HFFc6 (cell line): ENCODE measurements at regions not wholly inside any gene's neighbourhood (a gene's known extent, or its start where the extent isn't known, plus 50 kb on each side); places are given as distances from the start of the nearest gene placed in this dataset.
"Not testable (repeated sequence)": the region's sequence is repeated elsewhere in the genome, so short reads cannot be mapped to it uniquely, and the experiment has no call there.

Source experiments
- DNase-seq: peaks from one replicate; pipeline ENCODE4 v3.0.0-alpha.2; 2018
- H3K27ac Mint-ChIP-seq: 2 replicates; pipeline ENCODE4 v1.8.0; 2020; ENCODE audit warnings: mild to moderate bottlenecking, mixed read lengths
- H3K27me3 Mint-ChIP-seq: 2 replicates; pipeline ENCODE4 v1.8.0; 2021; ENCODE audit warnings: mild to moderate bottlenecking, moderate library complexity, mixed read lengths; ENCODE audit not compliant: insufficient read depth
- H3K36me3 Mint-ChIP-seq: 2 replicates; pipeline ENCODE4 v1.8.0; 2021; ENCODE audit warnings: low read depth, mixed read lengths
- H3K4me1 Mint-ChIP-seq: 2 replicates; pipeline ENCODE4 v1.8.0; 2020; ENCODE audit warnings: low read depth, mixed read lengths
- H3K4me3 Mint-ChIP-seq: 2 replicates; pipeline ENCODE4 v1.8.0; 2020; ENCODE audit warnings: mild to moderate bottlenecking, moderate library complexity, mixed read lengths
- H3K9me3 Mint-ChIP-seq: 2 replicates; pipeline ENCODE4 v1.8.0; 2020; ENCODE audit warnings: mild to moderate bottlenecking, mixed read lengths
- TF ChIP-seq, protein P1 (sequence below): fragments of 200-600 bp; sonication (generic); IDR thresholded peaks from 2 replicates; pipeline ENCODE4 v1.5.0; 2021; ENCODE audit warnings: antibody characterized with exemption, mild to moderate bottlenecking

GRCh38 chr20:19875376-19876221, 117.5 kb downstream of the RIN2 start:
- TF ChIP-seq, protein P1, sequence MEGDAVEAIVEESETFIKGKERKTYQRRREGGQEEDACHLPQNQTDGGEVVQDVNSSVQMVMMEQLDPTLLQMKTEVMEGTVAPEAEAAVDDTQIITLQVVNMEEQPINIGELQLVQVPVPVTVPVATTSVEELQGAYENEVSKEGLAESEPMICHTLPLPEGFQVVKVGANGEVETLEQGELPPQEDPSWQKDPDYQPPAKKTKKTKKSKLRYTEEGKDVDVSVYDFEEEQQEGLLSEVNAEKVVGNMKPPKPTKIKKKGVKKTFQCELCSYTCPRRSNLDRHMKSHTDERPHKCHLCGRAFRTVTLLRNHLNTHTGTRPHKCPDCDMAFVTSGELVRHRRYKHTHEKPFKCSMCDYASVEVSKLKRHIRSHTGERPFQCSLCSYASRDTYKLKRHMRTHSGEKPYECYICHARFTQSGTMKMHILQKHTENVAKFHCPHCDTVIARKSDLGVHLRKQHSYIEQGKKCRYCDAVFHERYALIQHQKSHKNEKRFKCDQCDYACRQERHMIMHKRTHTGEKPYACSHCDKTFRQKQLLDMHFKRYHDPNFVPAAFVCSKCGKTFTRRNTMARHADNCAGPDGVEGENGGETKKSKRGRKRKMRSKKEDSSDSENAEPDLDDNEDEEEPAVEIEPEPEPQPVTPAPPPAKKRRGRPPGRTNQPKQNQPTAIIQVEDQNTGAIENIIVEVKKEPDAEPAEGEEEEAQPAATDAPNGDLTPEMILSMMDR: no peak
- peak overlapping the region; percentile 87 for H3K27ac Mint-ChIP-seq
- DNase-seq: no peak
- peak overlapping the region; percentile 79 for H3K4me3 Mint-ChIP-seq
- H3K27me3 Mint-ChIP-seq: no peaks in the 10 kb centered on the region; the same call in 1 of the 2 replicates
- peaks cover 57% of the 10 kb centered on the region for H3K4me1 Mint-ChIP-seq
- peaks cover 30% of the 10 kb centered on the region for H3K36me3 Mint-ChIP-seq
- H3K9me3 Mint-ChIP-seq: no peaks in the 10 kb centered on the region

GRCh38 chr20:19876828-19877460, 118.9 kb downstream of the RIN2 start:
- no peak for DNase-seq
- no peak overlapping the region for H3K4me3 Mint-ChIP-seq
- H3K4me1 Mint-ChIP-seq: peaks cover 70% of the 10 kb centered on the region
- peaks cover 17% of the 10 kb centered on the region for H3K36me3 Mint-ChIP-seq
- no peaks in the 10 kb centered on the region; the same call in 1 of the 2 replicates for H3K27me3 Mint-ChIP-seq
- peak overlapping the region; percentile 27; the same call in 1 of the 2 replicates for H3K27ac Mint-ChIP-seq
- TF ChIP-seq, protein P1: no peak
- H3K9me3 Mint-ChIP-seq: no peaks in the 10 kb centered on the region

GRCh38 chr20:19879874-19880255, 121.8 kb downstream of the RIN2 start:
- Mint-ChIP-seq H3K27ac (peak overlapping the region; percentile 95), H3K4me1 (peaks cover 76% of the 10 kb centered on the region), H3K4me3 (peak overlapping the region; percentile 74)
- H3K27me3 Mint-ChIP-seq, H3K36me3 Mint-ChIP-seq, DNase-seq, H3K9me3 Mint-ChIP-seq: not testable (repeated sequence)

- H3K9me3 Mint-ChIP-seq: no peaks in the 10 kb centered on the region
- H3K4me3 Mint-ChIP-seq: peak overlapping the region; percentile 74
- peaks cover 80% of the 10 kb centered on the region for H3K4me1 Mint-ChIP-seq
- H3K36me3 Mint-ChIP-seq: no peaks in the 10 kb centered on the region; the same call in 1 of the 2 replicates
- TF ChIP-seq, protein P1: no peak
- no peaks in the 10 kb centered on the region; the same call in none of the 2 replicates for H3K27me3 Mint-ChIP-seq
- peak overlapping the region; percentile 95 for H3K27ac Mint-ChIP-seq
- peak; percentile 72 for DNase-seq
These were observed 122.4 kb downstream of the RIN2 start for GRCh38 chr20:19880256-19881079.

- no peak for DNase-seq
- peaks cover 80% of the 10 kb centered on the region for H3K4me1 Mint-ChIP-seq
- H3K4me3 Mint-ChIP-seq: peak overlapping the region; percentile 74
- H3K27ac Mint-ChIP-seq: peak overlapping the region; percentile 95
- peaks cover 2% of the 10 kb centered on the region for H3K27me3 Mint-ChIP-seq
- H3K36me3 Mint-ChIP-seq: no peaks in the 10 kb centered on the region; the same call in 1 of the 2 replicates
- TF ChIP-seq, protein P1: no peak
- H3K9me3 Mint-ChIP-seq: no peaks in the 10 kb centered on the region
These were observed 123.2 kb downstream of the RIN2 start for GRCh38 chr20:19881080-19881840.
